ENCODE measurements at regions not wholly inside any gene's neighbourhood (a gene's known extent, or its start where the extent isn't known, plus 50 kb on each side); places are given as distances from the start of the nearest gene placed in this dataset.

DNA sequence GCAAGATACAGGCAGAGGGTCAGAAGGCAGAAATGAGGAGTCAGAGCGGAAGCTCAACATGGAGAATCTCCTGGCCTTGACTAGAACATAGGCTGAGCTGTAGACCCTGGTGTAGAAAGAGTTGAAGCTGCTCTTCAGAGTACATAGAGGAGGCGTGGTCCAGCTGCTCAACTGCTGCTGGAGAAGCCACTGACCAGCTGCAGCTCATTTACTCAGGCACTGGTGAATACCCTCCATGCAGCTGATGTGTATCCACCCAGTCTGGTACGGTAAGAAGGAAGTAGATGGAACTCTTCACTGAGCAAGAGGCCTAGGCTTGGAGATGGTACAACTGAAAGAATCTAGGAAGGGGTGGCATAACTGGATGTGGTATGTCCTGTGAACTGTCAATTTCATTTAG, 148.8 kb upstream of the DHRS4 start:
- Histone ChIP-seq H3K27me3 (no peaks in the 10 kb centered on the region), H3K9me3 (peaks cover 0 to 4% of the 10 kb centered on the region in 2 donors), H3K4me1 (no peaks in the 10 kb centered on the region), H3K36me3 (no peaks in the 10 kb centered on the region), H3K27ac (no peak overlapping the region), H3K4me3 (no peak overlapping the region)
- DNase-seq (ENCODE audit: low spot score in 2 of 2) = no peak
- TF ChIP-seq, protein P1, sequence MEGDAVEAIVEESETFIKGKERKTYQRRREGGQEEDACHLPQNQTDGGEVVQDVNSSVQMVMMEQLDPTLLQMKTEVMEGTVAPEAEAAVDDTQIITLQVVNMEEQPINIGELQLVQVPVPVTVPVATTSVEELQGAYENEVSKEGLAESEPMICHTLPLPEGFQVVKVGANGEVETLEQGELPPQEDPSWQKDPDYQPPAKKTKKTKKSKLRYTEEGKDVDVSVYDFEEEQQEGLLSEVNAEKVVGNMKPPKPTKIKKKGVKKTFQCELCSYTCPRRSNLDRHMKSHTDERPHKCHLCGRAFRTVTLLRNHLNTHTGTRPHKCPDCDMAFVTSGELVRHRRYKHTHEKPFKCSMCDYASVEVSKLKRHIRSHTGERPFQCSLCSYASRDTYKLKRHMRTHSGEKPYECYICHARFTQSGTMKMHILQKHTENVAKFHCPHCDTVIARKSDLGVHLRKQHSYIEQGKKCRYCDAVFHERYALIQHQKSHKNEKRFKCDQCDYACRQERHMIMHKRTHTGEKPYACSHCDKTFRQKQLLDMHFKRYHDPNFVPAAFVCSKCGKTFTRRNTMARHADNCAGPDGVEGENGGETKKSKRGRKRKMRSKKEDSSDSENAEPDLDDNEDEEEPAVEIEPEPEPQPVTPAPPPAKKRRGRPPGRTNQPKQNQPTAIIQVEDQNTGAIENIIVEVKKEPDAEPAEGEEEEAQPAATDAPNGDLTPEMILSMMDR (IDR thresholded peaks at IDR 0.05) = no peak
- intact Hi-C loops (cut with DNase I) = no loop called here

DNA sequence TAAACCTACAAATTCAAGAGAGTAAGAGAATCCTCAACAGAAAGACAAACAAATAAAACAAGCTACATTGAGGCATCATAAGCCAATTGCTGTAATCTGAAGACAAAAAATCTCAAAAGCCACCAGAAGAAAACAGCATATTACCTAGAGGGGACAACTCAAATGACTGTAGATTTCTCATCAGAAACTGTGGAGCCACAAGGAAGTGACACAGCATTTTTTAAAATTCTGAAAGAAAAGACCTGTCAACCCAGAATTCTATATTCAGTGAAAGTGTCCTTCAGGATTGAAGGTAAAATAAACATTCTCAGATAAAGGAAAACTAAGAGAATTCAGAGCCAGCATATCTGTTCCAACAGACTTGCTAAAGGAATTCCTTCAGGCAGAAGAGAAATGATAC, 147.8 kb upstream of the DHRS4 start:
- Histone ChIP-seq H3K4me3 (no peak overlapping the region), H3K27me3 (no peaks in the 10 kb centered on the region), H3K27ac (no peak overlapping the region), H3K36me3 (no peaks in the 10 kb centered on the region), H3K4me1 (no peaks in the 10 kb centered on the region), H3K9me3 (peaks cover 0 to 4% of the 10 kb centered on the region in 2 donors)
- TF ChIP-seq, protein P1 (IDR thresholded peaks at IDR 0.05) = no peak
- no peak for DNase-seq (ENCODE audit: low spot score in 2 of 2)
- intact Hi-C loops (cut with DNase I) = no loop called here

DNA sequence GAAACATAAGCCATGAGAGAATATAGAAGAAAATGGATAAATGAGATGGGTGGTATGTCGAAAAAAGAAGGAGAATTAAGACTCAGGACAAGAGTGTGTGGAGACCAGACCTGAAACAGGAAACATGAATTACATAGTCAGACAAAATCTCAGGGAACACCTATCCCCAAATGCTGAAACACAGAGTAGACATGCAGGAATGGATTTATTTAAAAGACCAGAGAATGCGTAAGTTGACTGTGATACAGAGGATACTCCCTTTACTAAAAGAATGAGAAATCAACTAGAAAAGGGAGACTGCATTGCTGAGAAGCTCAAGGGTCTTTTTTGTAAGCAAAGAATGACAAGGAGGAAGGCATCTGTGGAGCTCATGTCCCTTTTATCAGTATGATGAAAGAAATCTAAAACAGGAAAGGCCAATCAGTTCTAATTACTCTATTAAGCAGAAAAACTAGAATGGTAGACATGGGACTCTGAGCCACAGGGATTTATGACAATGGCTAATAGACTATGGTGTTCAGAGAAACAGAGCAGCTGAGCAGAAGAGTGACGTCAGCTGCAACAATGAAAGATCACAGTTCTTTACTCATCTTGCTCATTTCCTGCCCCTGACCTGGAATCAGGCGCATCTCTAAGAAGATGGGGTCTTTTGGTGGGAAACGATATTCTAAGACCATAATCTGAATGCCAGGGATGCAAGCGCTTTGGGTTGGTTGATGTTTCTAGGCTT, 138.9 kb upstream of the DHRS4 start:
- Histone ChIP-seq H3K4me3 (no peak overlapping the region), H3K27ac (no peak overlapping the region), H3K4me1 (no peaks in the 10 kb centered on the region), H3K36me3 (no peaks in the 10 kb centered on the region), H3K9me3 (no peaks in the 10 kb centered on the region), H3K27me3 (no peaks in the 10 kb centered on the region)
- intact Hi-C loops (cut with DNase I) = no loop called here
- TF ChIP-seq, protein P1 (IDR thresholded peaks at IDR 0.05) = no peak
- no peak for DNase-seq (ENCODE audit: low spot score in 2 of 2)

DNA sequence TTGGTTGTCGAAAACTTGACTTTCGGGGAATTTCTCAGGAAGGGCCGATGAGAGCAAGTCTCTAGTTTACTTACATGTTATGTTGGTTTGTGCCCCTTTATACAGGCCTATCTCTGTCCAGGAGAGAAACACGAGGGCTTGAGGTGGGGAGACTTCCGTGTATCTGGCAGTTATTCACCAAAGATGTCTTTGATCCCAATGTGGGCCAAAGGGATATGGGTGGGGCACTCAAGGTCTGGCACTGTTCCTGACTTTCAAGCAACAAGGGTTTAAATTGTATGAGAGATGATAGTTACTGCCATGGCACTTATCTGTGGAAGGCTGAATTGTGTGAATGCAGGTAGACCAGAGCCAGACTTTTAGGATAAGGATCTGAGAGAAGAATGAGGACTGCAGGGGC, 137.2 kb upstream of the DHRS4 start:
- Histone ChIP-seq H3K27me3 (no peaks in the 10 kb centered on the region), H3K4me3 (no peak overlapping the region), H3K4me1 (no peaks in the 10 kb centered on the region), H3K27ac (no peak overlapping the region), H3K9me3 (no peaks in the 10 kb centered on the region), H3K36me3 (no peaks in the 10 kb centered on the region)
- TF ChIP-seq, protein P1 (IDR thresholded peaks at IDR 0.05) = no peak
- DNase-seq (ENCODE audit: low spot score in 2 of 2) = no peak
- intact Hi-C loops (cut with DNase I) = no loop called here

DNA sequence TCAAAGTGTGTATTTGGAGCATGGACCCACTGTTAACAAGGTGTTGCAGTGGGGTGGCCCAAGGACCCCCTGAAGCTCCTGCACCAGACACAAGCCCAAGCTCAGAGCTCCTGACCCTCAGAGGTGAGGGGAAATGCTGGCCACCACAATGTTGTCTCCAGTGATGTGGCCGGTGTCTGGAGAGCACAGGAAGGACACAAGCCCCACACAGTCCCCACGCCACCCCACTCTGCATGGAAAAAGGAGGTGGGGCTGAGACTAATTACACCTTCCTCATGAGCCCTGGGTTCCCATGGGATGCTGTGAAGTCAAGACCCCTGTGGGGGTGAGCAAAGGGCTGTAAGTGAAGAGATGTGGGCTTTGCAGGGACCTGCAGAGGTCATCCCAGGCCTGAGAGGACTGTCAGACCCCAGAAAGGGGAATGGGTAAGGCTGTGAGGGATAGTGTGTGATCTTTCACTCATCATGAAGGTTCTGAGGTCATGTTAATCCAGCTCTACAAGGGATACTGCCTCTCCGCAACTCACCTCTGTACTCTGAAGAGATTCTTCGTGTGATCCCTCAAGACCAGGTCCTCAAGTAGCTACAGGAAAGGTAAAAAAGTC, 136.3 kb upstream of the DHRS4 start:
- Histone ChIP-seq H3K4me3 (no peak overlapping the region), H3K4me1 (no peaks in the 10 kb centered on the region), H3K36me3 (no peaks in the 10 kb centered on the region), H3K9me3 (no peaks in the 10 kb centered on the region), H3K27me3 (no peaks in the 10 kb centered on the region), H3K27ac (no peak overlapping the region)
- intact Hi-C loops (cut with DNase I) = no loop called here
- no peak for DNase-seq (ENCODE audit: low spot score in 2 of 2)
- TF ChIP-seq, protein P1 (IDR thresholded peaks at IDR 0.05) = no peak

Data from ascending aorta (tissue), 2 donors.